Stimulated activated CD8-positive, alpha-beta memory T cell treated with anti-CD3 and anti-CD28 coated beads, Interleukin-12 subunit alpha, Interleukin-12 subunit beta, amount 100 ng/mL, for 1 hour (primary cell): ENCODE measurements at regions not wholly inside any gene's neighbourhood (a gene's known extent, or its start where the extent isn't known, plus 50 kb on each side); places are given as distances from the start of the nearest gene placed in this dataset.

ENCODE experiments used
- DNase-seq: peaks from one replicate; pipeline ENCODE4 v3.0.0-alpha.2; 2020; ENCODE audit warnings: low read depth

- no peak for DNase-seq
These were observed 269.7 kb downstream of the PRL start for GRCh38 chr6:22027040-22027725.

GRCh38 chr6:22028403-22029090, 268.3 kb downstream of the PRL start:
- DNase-seq: no peak

GRCh38 chr6:22029171-22029570, 267.7 kb downstream of the PRL start:
- DNase-seq: no peak

- DNase-seq: no peak
These were observed 265.9 kb downstream of the PRL start for GRCh38 chr6:22030730-22031619.

- no peak for DNase-seq
These were observed 261.1 kb downstream of the PRL start for GRCh38 chr6:22035690-22036089.

GRCh38 chr6:22036275-22036674, 260.6 kb downstream of the PRL start:
- no peak for DNase-seq

GRCh38 chr6:22036699-22037098, 260.1 kb downstream of the PRL start:
- DNase-seq: no peak

- DNase-seq: no peak
These were observed 254.9 kb downstream of the PRL start for GRCh38 chr6:22041797-22042480.

GRCh38 chr6:22042706-22043105, 254.1 kb downstream of the PRL start:
- no peak for DNase-seq

GRCh38 chr6:22043284-22043962, 253.4 kb downstream of the PRL start:
- DNase-seq: no peak

- DNase-seq: no peak
These were observed 251.4 kb downstream of the PRL start for GRCh38 chr6:22045261-22045912.

- DNase-seq: no peak
These were observed 247.8 kb downstream of the PRL start for GRCh38 chr6:22049002-22049401.

- DNase-seq: no peak
These were observed 243.3 kb downstream of the PRL start for GRCh38 chr6:22053391-22053997.

- no peak for DNase-seq
These were observed 240.4 kb downstream of the PRL start for GRCh38 chr6:22056398-22056797.

GRCh38 chr6:22057962-22058361, 238.9 kb downstream of the PRL start:
- no peak for DNase-seq

- no peak for DNase-seq
These were observed 237.7 kb downstream of the PRL start for GRCh38 chr6:22059126-22059525.

- no peak for DNase-seq
These were observed 236.9 kb downstream of the PRL start for GRCh38 chr6:22059946-22060345.

- DNase-seq: peak; percentile 16
These were observed 233.9 kb downstream of the PRL start for GRCh38 chr6:22062807-22063408.

- no peak for DNase-seq
These were observed 232.3 kb downstream of the PRL start for GRCh38 chr6:22064558-22064957.

GRCh38 chr6:22067122-22067521, 229.7 kb downstream of the PRL start:
- DNase-seq: no peak
